SK-N-SH treated with all-trans-retinoic acid at 6 μM for 48 hours (cell line): ENCODE measurements at regions not wholly inside any gene's neighbourhood (a gene's known extent, or its start where the extent isn't known, plus 50 kb on each side); places are given as distances from the start of the nearest gene placed in this dataset.

Experiments used
- ARNTL ChIP-seq: fragments of 450-650 bp; formaldehyde crosslinking; IDR thresholded peaks from 2 replicates; pipeline ENCODE4 v1.5.0; 2020; ENCODE audit warnings: low read depth, mild to moderate bottlenecking, moderate library complexity, borderline replicate concordance
- ZNF8 ChIP-seq: fragments of 450-650 bp; formaldehyde crosslinking; IDR thresholded peaks from 2 replicates; pipeline ENCODE4 v1.5.0; 2020; ENCODE audit warnings: mild to moderate bottlenecking, moderate library complexity

DNA sequence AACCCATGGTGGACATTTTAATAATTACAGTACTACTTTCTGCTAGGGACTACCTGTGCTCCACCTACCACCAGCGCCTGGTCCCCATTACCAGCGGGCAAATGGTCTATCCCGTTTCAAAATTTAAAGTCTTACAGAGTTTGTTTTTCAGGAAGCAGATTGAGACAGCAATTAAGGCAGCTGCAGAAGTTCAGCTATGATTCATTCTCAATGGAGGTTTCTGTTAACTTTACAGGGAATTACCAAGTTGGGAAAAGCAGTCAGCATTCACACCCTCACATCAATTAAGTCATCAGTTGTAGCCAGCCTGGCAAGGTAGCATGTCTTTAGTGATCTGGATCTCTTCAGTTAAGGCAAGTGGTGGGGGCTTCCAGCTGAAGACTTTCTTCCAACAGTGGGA is 410.6 kb upstream of the DAB2 start:
- no peak for TF ChIP-seq ZNF8 (CRISPR knock-in tag)
- TF ChIP-seq ARNTL (CRISPR knock-in tag), result no peak
